Breast epithelium (tissue), 3 donors: ENCODE measurements at regions not wholly inside any gene's neighbourhood (a gene's known extent, or its start where the extent isn't known, plus 50 kb on each side); places are given as distances from the start of the nearest gene placed in this dataset.

ENCODE experiments used
- CTCF ChIP-seq, 3 donors: fragments of 450-650 bp; IDR thresholded peaks; one replicate each; pipeline ENCODE4 v1.5.1; 2016 to 2017; ENCODE audit warnings: antibody characterized with exemption in 3 of 3, mild to moderate bottlenecking in 3 of 3, moderate library complexity in 3 of 3
- POLR2A ChIP-seq: fragments of 450-650 bp; IDR thresholded peaks from one replicate; pipeline ENCODE4 v1.6.1; 2016; ENCODE audit warnings: antibody characterized with exemption, mild to moderate bottlenecking, moderate library complexity

- TF ChIP-seq CTCF (IDR thresholded peaks at IDR 0.05) (no peak), POLR2A (no peak)
These were observed 196.6 kb downstream of the CYP26B1 start for GRCh38 chr2:71951083-71951468.
